GM23338 (cell line): ENCODE measurements at regions not wholly inside any gene's neighbourhood (a gene's known extent, or its start where the extent isn't known, plus 50 kb on each side); places are given as distances from the start of the nearest gene placed in this dataset.

Experiments used
- CTCF ChIP-seq, 2 experiments: fragments of 200-600 bp in 1 of 2; sonication (generic) in 1 of 2; conservative IDR thresholded peaks; 2 replicates each; pipeline versions ENCODE4 v1.5.1 to v1.6.1; 2016 to 2017; ENCODE audit warnings: antibody characterized with exemption in 2 of 2, low read depth in 2 of 2, mild to moderate bottlenecking in 2 of 2, moderate library complexity in 1 of 2
- EZH2phosphoT487 ChIP-seq: fragments of 200-600 bp; sonication (generic); IDR thresholded peaks from one replicate; pipeline ENCODE4 v1.8.1; 2018; ENCODE audit warnings: antibody characterized with exemption; ENCODE audit not compliant: unreplicated experiment
- POLR2AphosphoS5 ChIP-seq: IDR thresholded peaks from 2 replicates; pipeline ENCODE4 v1.6.1; 2016; ENCODE audit warnings: antibody characterized with exemption, low read depth
- ZNF114 ChIP-seq: fragments of 250-450 bp; sonication (Bioruptor Pico); IDR thresholded peaks from 2 replicates; pipeline ENCODE4 v1.5.0; 2020; ENCODE audit warnings: mild to moderate bottlenecking, moderate library complexity
- TF ChIP-seq, protein P1 (sequence below): IDR thresholded peaks from one replicate; pipeline ENCODE4 v1.6.1; 2018; ENCODE audit warnings: antibody characterized with exemption; ENCODE audit not compliant: unreplicated experiment

- TF ChIP-seq CTCF (conservative IDR thresholded peaks at IDR 0.05; ENCODE audit: low read depth in 2 of 2) (no peak), POLR2AphosphoS5 (no peak), ZNF114 (no peak), EZH2phosphoT487 (no peak)
- TF ChIP-seq, protein P1, sequence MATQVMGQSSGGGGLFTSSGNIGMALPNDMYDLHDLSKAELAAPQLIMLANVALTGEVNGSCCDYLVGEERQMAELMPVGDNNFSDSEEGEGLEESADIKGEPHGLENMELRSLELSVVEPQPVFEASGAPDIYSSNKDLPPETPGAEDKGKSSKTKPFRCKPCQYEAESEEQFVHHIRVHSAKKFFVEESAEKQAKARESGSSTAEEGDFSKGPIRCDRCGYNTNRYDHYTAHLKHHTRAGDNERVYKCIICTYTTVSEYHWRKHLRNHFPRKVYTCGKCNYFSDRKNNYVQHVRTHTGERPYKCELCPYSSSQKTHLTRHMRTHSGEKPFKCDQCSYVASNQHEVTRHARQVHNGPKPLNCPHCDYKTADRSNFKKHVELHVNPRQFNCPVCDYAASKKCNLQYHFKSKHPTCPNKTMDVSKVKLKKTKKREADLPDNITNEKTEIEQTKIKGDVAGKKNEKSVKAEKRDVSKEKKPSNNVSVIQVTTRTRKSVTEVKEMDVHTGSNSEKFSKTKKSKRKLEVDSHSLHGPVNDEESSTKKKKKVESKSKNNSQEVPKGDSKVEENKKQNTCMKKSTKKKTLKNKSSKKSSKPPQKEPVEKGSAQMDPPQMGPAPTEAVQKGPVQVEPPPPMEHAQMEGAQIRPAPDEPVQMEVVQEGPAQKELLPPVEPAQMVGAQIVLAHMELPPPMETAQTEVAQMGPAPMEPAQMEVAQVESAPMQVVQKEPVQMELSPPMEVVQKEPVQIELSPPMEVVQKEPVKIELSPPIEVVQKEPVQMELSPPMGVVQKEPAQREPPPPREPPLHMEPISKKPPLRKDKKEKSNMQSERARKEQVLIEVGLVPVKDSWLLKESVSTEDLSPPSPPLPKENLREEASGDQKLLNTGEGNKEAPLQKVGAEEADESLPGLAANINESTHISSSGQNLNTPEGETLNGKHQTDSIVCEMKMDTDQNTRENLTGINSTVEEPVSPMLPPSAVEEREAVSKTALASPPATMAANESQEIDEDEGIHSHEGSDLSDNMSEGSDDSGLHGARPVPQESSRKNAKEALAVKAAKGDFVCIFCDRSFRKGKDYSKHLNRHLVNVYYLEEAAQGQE = no peak
Observed at GRCh38 chr12:60201891-60202290, 606.1 kb downstream of the SLC16A7 start.
